Ishikawa (cell line): ENCODE measurements at regions not wholly inside any gene's neighbourhood (a gene's known extent, or its start where the extent isn't known, plus 50 kb on each side); places are given as distances from the start of the nearest gene placed in this dataset.

Experiments used
- CEBPB ChIP-seq: IDR thresholded peaks from 2 replicates; pipeline ENCODE4 v1.6.1; 2012
- EGR1 ChIP-seq: IDR thresholded peaks from 2 replicates; pipeline ENCODE4 v1.6.1; 2012
- EP300 ChIP-seq: IDR thresholded peaks from 2 replicates; pipeline ENCODE4 v1.6.1; 2012; ENCODE audit warnings: borderline replicate concordance
- FOXM1 ChIP-seq: IDR thresholded peaks from 2 replicates; pipeline ENCODE4 v1.6.1; 2012; ENCODE audit warnings: low read depth, borderline replicate concordance
- NFIC ChIP-seq: IDR thresholded peaks from 2 replicates; pipeline ENCODE4 v1.6.1; 2012
- RAD21 ChIP-seq: IDR thresholded peaks from 2 replicates; pipeline ENCODE4 v1.6.1; 2012; ENCODE audit warnings: low read depth
- TAF1 ChIP-seq: IDR thresholded peaks from 2 replicates; pipeline ENCODE4 v1.6.1; 2012; ENCODE audit warnings: low read depth, mild to moderate bottlenecking
- TCF12 ChIP-seq: IDR thresholded peaks from 2 replicates; pipeline ENCODE4 v1.6.1; 2012; ENCODE audit warnings: low read depth
- TF ChIP-seq, protein P1 (sequence below): IDR thresholded peaks from 2 replicates; pipeline ENCODE4 v1.6.1; 2012

DNA sequence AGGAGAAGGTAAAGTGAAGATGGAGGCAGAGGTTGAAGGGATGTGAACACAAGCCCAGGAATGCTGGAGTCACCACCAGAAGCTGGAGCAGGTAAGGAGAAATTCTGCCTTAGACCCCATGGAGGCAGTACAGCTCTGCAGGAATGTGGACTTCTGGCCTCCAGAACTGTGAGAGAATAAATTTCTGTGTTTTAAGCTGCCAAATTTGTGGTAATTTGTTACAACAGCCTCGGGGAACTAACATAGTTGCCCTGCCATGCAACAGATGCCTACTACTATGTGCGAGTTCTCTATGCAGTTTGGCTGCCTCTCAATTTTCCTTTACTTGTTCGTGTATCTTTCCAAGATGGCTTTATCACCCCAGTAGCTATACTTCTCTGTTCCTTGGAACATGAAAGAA, 394.1 kb downstream of the TUSC7 start:
- TF ChIP-seq TCF12 (no peak), TAF1 (no peak), EP300 (no peak), CEBPB (no peak), RAD21 (no peak), FOXM1 (no peak), EGR1 (no peak), NFIC (no peak)
- TF ChIP-seq, protein P1, sequence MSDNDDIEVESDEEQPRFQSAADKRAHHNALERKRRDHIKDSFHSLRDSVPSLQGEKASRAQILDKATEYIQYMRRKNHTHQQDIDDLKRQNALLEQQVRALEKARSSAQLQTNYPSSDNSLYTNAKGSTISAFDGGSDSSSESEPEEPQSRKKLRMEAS: no peak
